ENCODE measurements at regions not wholly inside any gene's neighbourhood (a gene's known extent, or its start where the extent isn't known, plus 50 kb on each side); places are given as distances from the start of the nearest gene placed in this dataset.
A peak's percentile ranks its signal among the peaks of the same experiment; 100 is the strongest.

GRCh38 chr21:31483146-31483545 lies 139.1 kb upstream of the TIAM1 start (continued):
- no peak for TF ChIP-seq STAT6 (CRISPR knock-in tag; conservative IDR thresholded peaks at IDR 0.05; ENCODE audit: low read depth)

- TF ChIP-seq MAX (CRISPR knock-in tag; IDR thresholded peaks at IDR 0.05) (0 out of 2 replicates have a peak, but pooled peaks have one; percentile 35), ETV6 (CRISPR knock-in tag; IDR thresholded peaks at IDR 0.05) (no peak)
- ChIA-PET POLR2A (no interaction called here), CTCF (no interaction called here)
- DNase-seq (ENCODE audit: low spot score), result no peak
- H3K27me3 Mint-ChIP-seq (ENCODE audit: low read depth), result peaks cover 6% of the 10 kb centered on the region
- H3K9me3 Mint-ChIP-seq, result peaks cover 39% of the 10 kb centered on the region
- no peak overlapping the region for H3K4me3 Mint-ChIP-seq
- peaks cover 41% of the 10 kb centered on the region for H3K36me3 Mint-ChIP-seq
- no peak overlapping the region for H3K27ac Mint-ChIP-seq
- H3K4me1 Mint-ChIP-seq, result peaks cover 21% of the 10 kb centered on the region
- no peak for ATAC-seq
Observed at GRCh38 chr21:31482460-31482859, 138.4 kb upstream of the TIAM1 start.

GRCh38 chr21:31480228-31480627 lies 136.2 kb upstream of the TIAM1 start:
- ATAC-seq (no peak), DNase-seq (ENCODE audit: low spot score) (no peak)
- Mint-ChIP-seq H3K27ac (no peak overlapping the region), H3K36me3 (peaks cover 28% of the 10 kb centered on the region), H3K27me3 (ENCODE audit: low read depth) (peaks cover 6% of the 10 kb centered on the region), H3K4me1 (peaks cover 21% of the 10 kb centered on the region), H3K4me3 (no peak overlapping the region), H3K9me3 (peaks cover 29% of the 10 kb centered on the region)
- no peak for TF ChIP-seq MXD4 (CRISPR knock-in tag; IDR thresholded peaks at IDR 0.05; ENCODE audit: borderline replicate concordance)
- no peak for TF ChIP-seq ELF4 (CRISPR knock-in tag; IDR thresholded peaks at IDR 0.05; ENCODE audit: low read depth)
- TF ChIP-seq ZNF532 (CRISPR knock-in tag; IDR thresholded peaks at IDR 0.05; ENCODE audit: borderline replicate concordance), result no peak
- no peak for TF ChIP-seq ZNF671 (CRISPR knock-in tag; IDR thresholded peaks at IDR 0.05)
- TF ChIP-seq ZNF423 (CRISPR knock-in tag; IDR thresholded peaks at IDR 0.05), result no peak
- TF ChIP-seq, protein P1, sequence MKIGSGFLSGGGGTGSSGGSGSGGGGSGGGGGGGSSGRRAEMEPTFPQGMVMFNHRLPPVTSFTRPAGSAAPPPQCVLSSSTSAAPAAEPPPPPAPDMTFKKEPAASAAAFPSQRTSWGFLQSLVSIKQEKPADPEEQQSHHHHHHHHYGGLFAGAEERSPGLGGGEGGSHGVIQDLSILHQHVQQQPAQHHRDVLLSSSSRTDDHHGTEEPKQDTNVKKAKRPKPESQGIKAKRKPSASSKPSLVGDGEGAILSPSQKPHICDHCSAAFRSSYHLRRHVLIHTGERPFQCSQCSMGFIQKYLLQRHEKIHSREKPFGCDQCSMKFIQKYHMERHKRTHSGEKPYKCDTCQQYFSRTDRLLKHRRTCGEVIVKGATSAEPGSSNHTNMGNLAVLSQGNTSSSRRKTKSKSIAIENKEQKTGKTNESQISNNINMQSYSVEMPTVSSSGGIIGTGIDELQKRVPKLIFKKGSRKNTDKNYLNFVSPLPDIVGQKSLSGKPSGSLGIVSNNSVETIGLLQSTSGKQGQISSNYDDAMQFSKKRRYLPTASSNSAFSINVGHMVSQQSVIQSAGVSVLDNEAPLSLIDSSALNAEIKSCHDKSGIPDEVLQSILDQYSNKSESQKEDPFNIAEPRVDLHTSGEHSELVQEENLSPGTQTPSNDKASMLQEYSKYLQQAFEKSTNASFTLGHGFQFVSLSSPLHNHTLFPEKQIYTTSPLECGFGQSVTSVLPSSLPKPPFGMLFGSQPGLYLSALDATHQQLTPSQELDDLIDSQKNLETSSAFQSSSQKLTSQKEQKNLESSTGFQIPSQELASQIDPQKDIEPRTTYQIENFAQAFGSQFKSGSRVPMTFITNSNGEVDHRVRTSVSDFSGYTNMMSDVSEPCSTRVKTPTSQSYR (CRISPR knock-in tag; IDR thresholded peaks at IDR 0.05), result no peak
- TF ChIP-seq SMAD3 (CRISPR knock-in tag; IDR thresholded peaks at IDR 0.05; ENCODE audit: borderline replicate concordance), result no peak
- TF ChIP-seq SMAD4 (CRISPR knock-in tag; IDR thresholded peaks at IDR 0.05), result no peak
- no peak for TF ChIP-seq ZBTB21 (CRISPR knock-in tag; IDR thresholded peaks at IDR 0.05; ENCODE audit: borderline replicate concordance)
- no peak for TF ChIP-seq TEAD1 (CRISPR knock-in tag; IDR thresholded peaks at IDR 0.05)
- no peak for TF ChIP-seq HMGA2 (CRISPR knock-in tag; IDR thresholded peaks at IDR 0.05)
- TF ChIP-seq ZNF232 (CRISPR knock-in tag; IDR thresholded peaks at IDR 0.05), result no peak
- no peak for TF ChIP-seq ZNF396 (CRISPR knock-in tag; IDR thresholded peaks at IDR 0.05; ENCODE audit: borderline replicate concordance)
- TF ChIP-seq, protein P2, sequence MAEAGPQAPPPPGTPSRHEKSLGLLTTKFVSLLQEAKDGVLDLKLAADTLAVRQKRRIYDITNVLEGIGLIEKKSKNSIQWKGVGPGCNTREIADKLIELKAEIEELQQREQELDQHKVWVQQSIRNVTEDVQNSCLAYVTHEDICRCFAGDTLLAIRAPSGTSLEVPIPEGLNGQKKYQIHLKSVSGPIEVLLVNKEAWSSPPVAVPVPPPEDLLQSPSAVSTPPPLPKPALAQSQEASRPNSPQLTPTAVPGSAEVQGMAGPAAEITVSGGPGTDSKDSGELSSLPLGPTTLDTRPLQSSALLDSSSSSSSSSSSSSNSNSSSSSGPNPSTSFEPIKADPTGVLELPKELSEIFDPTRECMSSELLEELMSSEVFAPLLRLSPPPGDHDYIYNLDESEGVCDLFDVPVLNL (CRISPR knock-in tag; IDR thresholded peaks at IDR 0.05; ENCODE audit: borderline replicate concordance, low read depth), result no peak
- no peak for TF ChIP-seq RELA (CRISPR knock-in tag; IDR thresholded peaks at IDR 0.05; ENCODE audit: borderline replicate concordance)
- TF ChIP-seq USF1 (CRISPR knock-in tag; IDR thresholded peaks at IDR 0.05), result no peak
- CTCF ChIA-PET, result interaction anchor here (1.1 kb wide), 1 partner anchor 9 kb away, joined by 3 read pairs; no protein-coding TSS in a partner anchor
- POLR2A ChIA-PET, result no interaction called here

Measured in WTC11 (cell line).